GM12891 (cell line): ENCODE measurements at regions not wholly inside any gene's neighbourhood (a gene's known extent, or its start where the extent isn't known, plus 50 kb on each side); places are given as distances from the start of the nearest gene placed in this dataset.

ENCODE experiments used
- POLR2A ChIP-seq: IDR thresholded peaks from 2 replicates; pipeline ENCODE4 v1.6.1; 2011; ENCODE audit warnings: low read depth, low read length, control low read depth
- POLR2AphosphoS5 ChIP-seq: IDR thresholded peaks from 2 replicates; pipeline ENCODE4 v1.6.1; 2011; ENCODE audit warnings: low read depth, low read length, control low read depth
- POU2F2 ChIP-seq: IDR thresholded peaks from 2 replicates; pipeline ENCODE4 v1.6.1; 2011; ENCODE audit warnings: low read depth, mild to moderate bottlenecking, control low read depth, low read length, moderate library complexity
- TAF1 ChIP-seq: IDR thresholded peaks from 2 replicates; pipeline ENCODE4 v1.6.1; 2011; ENCODE audit warnings: low read depth, low read length, control low read depth

- no peak for TF ChIP-seq POLR2A
- no peak for TF ChIP-seq POU2F2
- no peak for TF ChIP-seq POLR2AphosphoS5
- TF ChIP-seq TAF1: no peak
Measured at GRCh38 chr4:96767815-96768480, 928.1 kb downstream of the PDHA2 start.
